GM12878 (cell line): ENCODE measurements at regions not wholly inside any gene's neighbourhood (a gene's known extent, or its start where the extent isn't known, plus 50 kb on each side); places are given as distances from the start of the nearest gene placed in this dataset.

Experiments
- ATAC-seq: fragments of 200-7000 bp; cut with Tn5 transposase; 3 replicates; pipeline ENCODE4 v1.9.1; 2020; ENCODE audit warnings: mild to moderate bottlenecking, moderate library complexity
- BruUV-seq: library from RNA; stranded (reverse); fragments of 400-500 nt; replicated peaks from 2 replicates; lab custom pipeline; 2021; lab: Mats Ljungman, UMichigan
- CTCF ChIA-PET: fragments of 300-600 bp; sonication (Branson Sonifier 250); formaldehyde crosslinking; extraction: SDS; loops from one replicate; lab custom pipeline; 2021; ENCODE audit warnings: inconsistent platforms; lab: Yijun Ruan, JAX
- POLR2A ChIA-PET: fragments of 350-600 bp; formaldehyde crosslinking; extraction: SDS; loops from one replicate; lab custom pipeline; 2021; ENCODE audit warnings: inconsistent platforms; lab: Charles Lee
- RAD21 ChIA-PET: fragments of 300-600 bp; sonication (Branson Sonifier 250); formaldehyde crosslinking; loops from one replicate; lab custom pipeline; 2023; ENCODE audit warnings: antibody characterized with exemption; ENCODE audit not compliant: unreplicated experiment; lab: Charles Lee
- SMC1A ChIA-PET: fragments of 300-600 bp; sonication (Branson Sonifier 250); formaldehyde crosslinking; loops from one replicate; lab custom pipeline; 2023; ENCODE audit not compliant: unreplicated experiment, uncharacterized antibody; lab: Charles Lee
- DNase-seq: peaks from one replicate; pipeline ENCODE4 v3.0.0-alpha.2; 2011; ENCODE audit warnings: low read depth, low spot score
- FAIRE-seq: peaks from 3 replicates; lab custom pipeline; 2011; peaks lifted over from hg19 to GRCh38; lab: Jason Lieb, UNC
- H2AFZ ChIP-seq: 2 replicates; pipeline ENCODE4 v1.6.0; 2011; ENCODE audit warnings: low read depth, low read length, control low read depth; ENCODE audit not compliant: control insufficient read depth
- H3K27ac ChIP-seq: 2 replicates; pipeline ENCODE4 v1.5.1; 2011; ENCODE audit warnings: control low read depth; ENCODE audit not compliant: control insufficient read depth, insufficient read depth
- H3K27me3 ChIP-seq, 2 experiments: replicated peaks in 1 of 2; 2 replicates each; pipeline versions ENCODE4 v1.6.0 to v1.6.1; 2011; ENCODE audit warnings: low read length in 1 of 2; ENCODE audit not compliant: control insufficient read depth in 2 of 2, insufficient read depth in 2 of 2
- H3K36me3 ChIP-seq, 2 experiments: 2 replicates each; pipeline ENCODE4 v1.5.1; 2011; ENCODE audit warnings: low read length in 1 of 2; ENCODE audit not compliant: control insufficient read depth in 2 of 2, insufficient read depth in 2 of 2
- H3K4me1 ChIP-seq: 2 replicates; pipeline ENCODE4 v1.6.1; 2011; ENCODE audit warnings: mild to moderate bottlenecking, low read length, moderate library complexity, mixed read lengths; ENCODE audit not compliant: control insufficient read depth, insufficient read depth
- H3K4me2 ChIP-seq: 2 replicates; pipeline ENCODE4 v1.6.0; 2011; ENCODE audit warnings: control low read depth; ENCODE audit not compliant: control insufficient read depth, insufficient read depth
- H3K4me3 ChIP-seq: fragments of 200-600 bp; sonication (generic); 2 replicates; pipeline ENCODE4 v1.5.1; 2016
- H3K79me2 ChIP-seq: 2 replicates; pipeline ENCODE4 v1.6.0; 2011; ENCODE audit warnings: low read length; ENCODE audit not compliant: control insufficient read depth, insufficient read depth
- H3K9ac ChIP-seq: 2 replicates; pipeline ENCODE4 v1.8.0; 2011; ENCODE audit warnings: low read length, control low read depth, mixed read lengths; ENCODE audit not compliant: control insufficient read depth, insufficient read depth
- H3K9me3 ChIP-seq: replicated peaks from 3 replicates; pipeline ENCODE4 v1.5.1; 2011; ENCODE audit warnings: mild to moderate bottlenecking, low read length; ENCODE audit not compliant: control insufficient read depth, insufficient read depth
- H4K20me1 ChIP-seq: 2 replicates; pipeline ENCODE4 v1.6.0; 2011; ENCODE audit not compliant: control insufficient read depth, insufficient read depth
- CHD4 ChIP-seq: fragments of 200-600 bp; sonication (generic); IDR thresholded peaks from 2 replicates; pipeline ENCODE4 v1.6.1; 2016; ENCODE audit warnings: mild to moderate bottlenecking
- E4F1 ChIP-seq: fragments of 450-650 bp; IDR thresholded peaks from 2 replicates; pipeline ENCODE4 v1.6.1; 2018; ENCODE audit warnings: borderline replicate concordance, mild to moderate bottlenecking; ENCODE audit not compliant: partially characterized antibody
- FOXM1 ChIP-seq: IDR thresholded peaks from 2 replicates; pipeline ENCODE4 v1.6.1; 2012; ENCODE audit warnings: low read depth, mild to moderate bottlenecking, inconsistent platforms, low read length, moderate library complexity
- PBX3 ChIP-seq: IDR thresholded peaks from 2 replicates; pipeline ENCODE4 v1.6.1; 2011; ENCODE audit warnings: mild to moderate bottlenecking, low read depth, low read length, moderate library complexity; ENCODE audit not compliant: insufficient replicate concordance
- PRDM15 ChIP-seq: fragments of 450-650 bp; formaldehyde crosslinking; IDR thresholded peaks from 2 replicates; pipeline ENCODE4 v1.4.0; 2020; ENCODE audit warnings: mild to moderate bottlenecking, moderate library complexity
- RBBP5 ChIP-seq: fragments of 200-600 bp; sonication (generic); conservative IDR thresholded peaks from 2 replicates; pipeline ENCODE4 v1.6.1; 2016
- SKIL ChIP-seq: fragments of 450-650 bp; IDR thresholded peaks from 2 replicates; pipeline ENCODE4 v1.6.1; 2017; ENCODE audit warnings: mild to moderate bottlenecking, low read depth, inconsistent platforms; ENCODE audit not compliant: poor library complexity, severe bottlenecking
- SMAD1 ChIP-seq: fragments of 450-650 bp; IDR thresholded peaks from 2 replicates; pipeline ENCODE4 v1.6.1; 2018; ENCODE audit warnings: mild to moderate bottlenecking, low read depth; ENCODE audit not compliant: partially characterized antibody
- SREBF1 ChIP-seq: IDR thresholded peaks from 2 replicates; pipeline ENCODE4 v1.6.1; 2012; ENCODE audit warnings: mild to moderate bottlenecking, low read length
- ZBTB11 ChIP-seq: fragments of 450-650 bp; formaldehyde crosslinking; IDR thresholded peaks from 2 replicates; pipeline ENCODE4 v1.5.0; 2022; ENCODE audit warnings: mild to moderate bottlenecking, missing genetic modification characterization
- in situ Hi-C: fragments of 300-500 bp; cut with MboI; formaldehyde crosslinking; loops from 9 replicates; pipeline ENCODE4 v1.14.3; 2018; ENCODE audit warnings: mixed read lengths
- intact Hi-C: fragments of 100-400 bp; cut with micrococcal nuclease; formaldehyde crosslinking; loops from one replicate; pipeline ENCODE4 v1.14.2; 2022; ENCODE audit not compliant: unreplicated experiment

GRCh38 chr13:76533251-76533650, 353.0 kb downstream of the KCTD12 start (continued):
- TF ChIP-seq SKIL = no peak
- TF ChIP-seq PRDM15 (CRISPR knock-in tag) = no peak

- POLR2A ChIA-PET = no interaction called here
- no peak for FAIRE-seq
- no peak for DNase-seq
- no peak for TF ChIP-seq SMAD1
- TF ChIP-seq PBX3 = no peak
- TF ChIP-seq RBBP5 = no peak
- TF ChIP-seq SREBF1 = no peak
- TF ChIP-seq E4F1 = no peak
- no peak for TF ChIP-seq CHD4
- TF ChIP-seq ZBTB11 = no peak
- TF ChIP-seq FOXM1 = no peak
Measured at GRCh38 chr13:76527041-76527440, 359.2 kb downstream of the KCTD12 start.

More at GRCh38 chr13:76527041-76527440, 359.2 kb downstream of the KCTD12 start:
- Histone ChIP-seq H3K4me2 (no peak overlapping the region), H3K9ac (no peak overlapping the region), H3K79me2 (no peaks in the 10 kb centered on the region), H3K4me1 (no peaks in the 10 kb centered on the region), H3K27me3 (no peaks in the 10 kb centered on the region), H4K20me1 (no peaks in the 10 kb centered on the region), H2AFZ (no peak overlapping the region), H3K9me3 (no peaks in the 10 kb centered on the region), H3K4me3 (no peak overlapping the region), H3K36me3 (no peaks in the 10 kb centered on the region), H3K27ac (no peak overlapping the region)
- CTCF ChIA-PET = no interaction called here
- in situ Hi-C loops (no loop called here), intact Hi-C loops (no loop called here)
- BruUV-seq = no TSS peak
- RAD21 ChIA-PET = no interaction called here
- no peak for ATAC-seq
- SMC1A ChIA-PET = no interaction called here
